ENCODE measurements at regions not wholly inside any gene's neighbourhood (a gene's known extent, or its start where the extent isn't known, plus 50 kb on each side); places are given as distances from the start of the nearest gene placed in this dataset.

- TF ChIP-seq NR2F2 (IDR thresholded peaks at IDR 0.05) (no peak), YY1 (IDR thresholded peaks at IDR 0.05) (no peak), CTCF (IDR thresholded peaks at IDR 0.05; ENCODE audit: low read depth, low read length, missing input control) (no peak), TAF1 (conservative IDR thresholded peaks at IDR 0.05) (no peak), MAX (IDR thresholded peaks at IDR 0.05) (no peak), RAD21 (IDR thresholded peaks at IDR 0.05) (no peak), EGR1 (IDR thresholded peaks at IDR 0.05; ENCODE audit: low read depth in 2 of 2) (no peak), JUND (IDR thresholded peaks at IDR 0.05) (no peak), REST (IDR thresholded peaks at IDR 0.05) (no peak), ATF3 (IDR thresholded peaks at IDR 0.05) (no peak), SP1 (IDR thresholded peaks at IDR 0.05) (no peak), FOXA1 (IDR thresholded peaks at IDR 0.05) (no peak), GABPA (IDR thresholded peaks at IDR 0.05 in 1 of 2, conservative IDR thresholded peaks at IDR 0.05 in 1 of 2) (no peak)
Measured at GRCh38 chr1:30144831-30145230, 578.6 kb downstream of the MATN1 start.
